Mesenchymal stem cell (in vitro differentiated cells and primary cell): ENCODE measurements at regions not wholly inside any gene's neighbourhood (a gene's known extent, or its start where the extent isn't known, plus 50 kb on each side); places are given as distances from the start of the nearest gene placed in this dataset.

Experiments used
- DNase-seq: peaks from one replicate; pipeline ENCODE4 v3.0.0-alpha.2; 2013
- H2AFZ ChIP-seq: one replicate; pipeline ENCODE4 v1.6.1; 2013; ENCODE audit warnings: low read depth, mild to moderate bottlenecking, control low read depth, inconsistent platforms, low read length, moderate library complexity
- H2AK5ac ChIP-seq: 2 replicates; pipeline ENCODE4 v1.6.1; 2013; ENCODE audit warnings: low read length, moderate library complexity, mild to moderate bottlenecking, inconsistent platforms; ENCODE audit not compliant: severe bottlenecking
- H2BK120ac ChIP-seq: one replicate; pipeline ENCODE4 v1.6.1; 2013; ENCODE audit warnings: low read depth, mild to moderate bottlenecking, inconsistent platforms, low read length, moderate library complexity
- H2BK12ac ChIP-seq, 2 experiments: one replicate each; pipeline ENCODE4 v1.6.1; 2013; ENCODE audit warnings: inconsistent platforms in 2 of 2, low read length in 2 of 2, mild to moderate bottlenecking in 2 of 2, moderate library complexity in 2 of 2, control low read depth in 1 of 2
- H2BK15ac ChIP-seq: one replicate; pipeline ENCODE4 v1.6.1; 2013; ENCODE audit warnings: mild to moderate bottlenecking, low read depth, inconsistent platforms; ENCODE audit not compliant: poor library complexity, severe bottlenecking
- H2BK5ac ChIP-seq: 2 replicates; pipeline ENCODE4 v1.6.1; 2013; ENCODE audit warnings: low read depth, mild to moderate bottlenecking, low read length, control low read depth, inconsistent platforms; ENCODE audit not compliant: poor library complexity, severe bottlenecking
- H3K14ac ChIP-seq, 2 experiments: one replicate each; pipeline ENCODE4 v1.6.1; 2013; ENCODE audit warnings: inconsistent platforms in 2 of 2, low read length in 2 of 2, control low read depth in 1 of 2, mild to moderate bottlenecking in 1 of 2, moderate library complexity in 1 of 2
- H3K18ac ChIP-seq, 2 experiments: one replicate each; pipeline ENCODE4 v1.6.1; 2013; ENCODE audit warnings: inconsistent platforms in 2 of 2, low read length in 2 of 2, control low read depth in 1 of 2, low read depth in 1 of 2, mild to moderate bottlenecking in 1 of 2
- H3K23ac ChIP-seq, 2 experiments: one replicate each; pipeline ENCODE4 v1.6.1; 2013; ENCODE audit warnings: inconsistent platforms in 2 of 2, low read length in 2 of 2, mild to moderate bottlenecking in 2 of 2, moderate library complexity in 2 of 2, control low read depth in 1 of 2
- H3K27ac ChIP-seq: 2 replicates; pipeline ENCODE4 v1.5.1; 2013; ENCODE audit warnings: mild to moderate bottlenecking, moderate library complexity, low read length, control low read depth, inconsistent platforms; ENCODE audit not compliant: poor library complexity, severe bottlenecking
- H3K27me3 ChIP-seq, 2 experiments: 2 replicates each; pipeline versions ENCODE4 v1.6.1 to v1.7.0; 2013; ENCODE audit warnings: low read length in 2 of 2, mild to moderate bottlenecking in 2 of 2, moderate library complexity in 2 of 2, control low read depth in 1 of 2, inconsistent platforms in 1 of 2; ENCODE audit not compliant: control insufficient read depth in 1 of 2, insufficient read depth in 1 of 2
- H3K36me3 ChIP-seq, 2 experiments: 2 replicates each; pipeline versions ENCODE4 v1.6.1 to v1.7.0; 2013; ENCODE audit warnings: low read length in 2 of 2, control low read depth in 1 of 2, inconsistent platforms in 1 of 2, low read depth in 1 of 2, mild to moderate bottlenecking in 1 of 2; ENCODE audit not compliant: insufficient read depth in 2 of 2, control insufficient read depth in 1 of 2
- H3K4ac ChIP-seq, 2 experiments: one replicate each; pipeline ENCODE4 v1.6.1; 2013; ENCODE audit warnings: inconsistent platforms in 2 of 2, low read length in 2 of 2, mild to moderate bottlenecking in 2 of 2, moderate library complexity in 2 of 2, control low read depth in 1 of 2, low read depth in 1 of 2
- H3K4me1 ChIP-seq: 2 replicates; pipeline ENCODE4 v1.6.1; 2013; ENCODE audit warnings: low read depth, low read length, control low read depth; ENCODE audit not compliant: control insufficient read depth, insufficient read depth
- H3K4me2 ChIP-seq: 2 replicates; pipeline ENCODE4 v1.6.1; 2013; ENCODE audit warnings: low read length, mild to moderate bottlenecking, inconsistent platforms; ENCODE audit not compliant: poor library complexity, severe bottlenecking
- H3K4me3 ChIP-seq, 2 experiments: 2 replicates each; pipeline versions ENCODE4 v1.5.1 to v1.7.0; 2013; ENCODE audit warnings: low read length in 2 of 2, mild to moderate bottlenecking in 2 of 2, control low read depth in 1 of 2, low read depth in 1 of 2; ENCODE audit not compliant: insufficient read depth in 1 of 2
- H3K79me1 ChIP-seq: replicated peaks from 2 replicates; pipeline ENCODE4 v1.6.1; 2013; ENCODE audit warnings: mild to moderate bottlenecking, control low read depth, low read length, inconsistent platforms; ENCODE audit not compliant: poor library complexity, severe bottlenecking
- H3K9ac ChIP-seq: 2 replicates; pipeline ENCODE4 v1.7.0; 2013; ENCODE audit warnings: mild to moderate bottlenecking, low read length, moderate library complexity
- H3K9me3 ChIP-seq: 2 replicates; pipeline ENCODE4 v1.7.0; 2013; ENCODE audit warnings: mild to moderate bottlenecking, low read length; ENCODE audit not compliant: control insufficient read depth
- H4K8ac ChIP-seq: one replicate; pipeline ENCODE4 v1.6.1; 2013; ENCODE audit warnings: inconsistent platforms, mild to moderate bottlenecking, low read length, moderate library complexity
- H4K91ac ChIP-seq: one replicate; pipeline ENCODE4 v1.6.1; 2013; ENCODE audit warnings: mild to moderate bottlenecking, low read length, inconsistent platforms
- WGBS: methylation state at CpG from one replicate; pipeline ENCODE4 v1.1.7; 2013; ENCODE audit warnings: mixed read lengths; 5-methylcytosine and 5-hydroxymethylcytosine counted together

GRCh38 chr6:56386717-56387116, 139.3 kb upstream of the COL21A1 start:
- no peak for DNase-seq
- no peak overlapping the region for H4K8ac ChIP-seq
- H2AK5ac ChIP-seq, result no peak overlapping the region
- H2BK5ac ChIP-seq, result no peak overlapping the region
- no CpG with 5 or more reads among the region's 1 CpG for WGBS
- H3K27ac ChIP-seq, result no peak overlapping the region
- peaks cover 2% of the 10 kb centered on the region for H3K4me1 ChIP-seq
- H3K9ac ChIP-seq, result no peak overlapping the region
- no peaks in the 10 kb centered on the region for H3K27me3 ChIP-seq
- no peak overlapping the region for H3K18ac ChIP-seq
- no peak overlapping the region for H2BK15ac ChIP-seq
- H3K14ac ChIP-seq, result no peak overlapping the region
- no peaks in the 10 kb centered on the region for H3K36me3 ChIP-seq
- H2BK12ac ChIP-seq, result no peak overlapping the region
- no peak overlapping the region for H2BK120ac ChIP-seq
- H3K23ac ChIP-seq, result no peak overlapping the region
- H3K4me2 ChIP-seq, result no peak overlapping the region
- no peak overlapping the region for H3K4me3 ChIP-seq
- no peak overlapping the region for H4K91ac ChIP-seq
- H3K79me1 ChIP-seq, result no peaks in the 10 kb centered on the region
- no peak overlapping the region for H2AFZ ChIP-seq
- no peak overlapping the region for H3K4ac ChIP-seq
- H3K9me3 ChIP-seq, result peaks cover 6% of the 10 kb centered on the region

- 94% methylated on average over 3 of the region's 6 CpGs for WGBS
Observed at GRCh38 chr6:56385981-56386593, 138.7 kb upstream of the COL21A1 start.

DNA sequence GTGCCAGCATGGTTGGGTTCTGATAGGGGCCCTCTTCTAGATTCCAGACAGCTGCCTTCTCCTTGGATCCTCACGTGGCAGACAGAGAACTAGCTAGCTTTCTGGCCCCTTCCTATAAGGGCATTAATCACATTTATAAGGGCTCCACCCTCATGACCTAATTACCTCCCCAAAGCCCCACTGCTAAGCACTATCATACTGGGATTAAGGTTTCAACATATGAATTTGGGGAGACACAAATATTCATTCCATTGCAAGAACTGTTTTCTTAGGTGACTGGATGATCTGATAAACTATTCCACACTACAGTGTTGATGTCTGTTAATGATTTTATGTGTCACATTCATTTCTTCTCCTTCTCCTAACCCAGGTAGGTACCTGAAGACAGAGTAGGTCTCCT, 135.8 kb upstream of the COL21A1 start:
- no peak overlapping the region for H3K4me3 ChIP-seq
- no peak for DNase-seq
- peaks cover under 1% of the 10 kb centered on the region for H3K4me1 ChIP-seq
- no peak overlapping the region for H3K4ac ChIP-seq
- no peak overlapping the region for H2AFZ ChIP-seq
- no peaks in the 10 kb centered on the region for H3K36me3 ChIP-seq
- no peak overlapping the region for H3K14ac ChIP-seq
- no peak overlapping the region for H2BK12ac ChIP-seq
- no peak overlapping the region for H3K9ac ChIP-seq
- H2AK5ac ChIP-seq, result no peak overlapping the region
- no peak overlapping the region for H2BK120ac ChIP-seq
- no peak overlapping the region for H3K23ac ChIP-seq
- WGBS, result 67% methylated on average over 1 of the region's 1 CpG
- H2BK5ac ChIP-seq, result no peak overlapping the region
- H2BK15ac ChIP-seq, result no peak overlapping the region
- H4K8ac ChIP-seq, result no peak overlapping the region
- no peak overlapping the region for H3K27ac ChIP-seq
- no peak overlapping the region for H3K18ac ChIP-seq
- no peak overlapping the region for H3K4me2 ChIP-seq
- H3K9me3 ChIP-seq, result no peaks in the 10 kb centered on the region
- H3K27me3 ChIP-seq, result no peaks in the 10 kb centered on the region
- no peaks in the 10 kb centered on the region for H3K79me1 ChIP-seq
- no peak overlapping the region for H4K91ac ChIP-seq

More at GRCh38 chr6:56385981-56386593, 138.7 kb upstream of the COL21A1 start:
- Histone ChIP-seq H3K4me3 (no peak overlapping the region), H3K14ac (no peak overlapping the region), H3K18ac (no peak overlapping the region), H3K4me2 (no peak overlapping the region), H3K4me1 (peaks cover 2% of the 10 kb centered on the region), H2BK120ac (no peak overlapping the region), H4K8ac (no peak overlapping the region), H2BK15ac (no peak overlapping the region), H4K91ac (no peak overlapping the region), H3K4ac (no peak overlapping the region), H3K36me3 (no peaks in the 10 kb centered on the region), H2AK5ac (no peak overlapping the region), H3K27me3 (no peaks in the 10 kb centered on the region), H3K9me3 (peaks cover 6% of the 10 kb centered on the region), H3K9ac (no peak overlapping the region), H3K27ac (no peak overlapping the region), H2BK5ac (no peak overlapping the region), H3K79me1 (no peaks in the 10 kb centered on the region), H3K23ac (no peak overlapping the region), H2AFZ (no peak overlapping the region), H2BK12ac (no peak overlapping the region)
- DNase-seq, result no peak

- Histone ChIP-seq H3K9me3 (no peaks in the 10 kb centered on the region), H2AFZ (no peak overlapping the region), H3K4me1 (no peaks in the 10 kb centered on the region), H3K79me1 (no peaks in the 10 kb centered on the region), H3K18ac (no peak overlapping the region), H2AK5ac (no peak overlapping the region), H3K4me2 (no peak overlapping the region), H3K9ac (no peak overlapping the region), H2BK15ac (no peak overlapping the region), H3K36me3 (no peaks in the 10 kb centered on the region), H2BK120ac (no peak overlapping the region), H2BK5ac (no peak overlapping the region), H3K23ac (no peak overlapping the region), H3K4ac (no peak overlapping the region), H3K27ac (no peak overlapping the region), H3K27me3 (peaks cover 0 to 5% of the 10 kb centered on the region in 2 experiments), H4K8ac (no peak overlapping the region), H2BK12ac (peak overlapping the region in 1 of 2 experiments; percentile 32), H4K91ac (no peak overlapping the region), H3K4me3 (no peak overlapping the region), H3K14ac (no peak overlapping the region)
- DNase-seq, result no peak
Observed at GRCh38 chr6:56382416-56382940, 135.1 kb upstream of the COL21A1 start.
